Uterus (tissue), 2 donors: ENCODE measurements at regions not wholly inside any gene's neighbourhood (a gene's known extent, or its start where the extent isn't known, plus 50 kb on each side); places are given as distances from the start of the nearest gene placed in this dataset.

Experiments used
- POLR2A ChIP-seq, 2 donors: fragments of 450-650 bp; IDR thresholded peaks; one replicate each; pipeline ENCODE4 v1.6.1; 2016; ENCODE audit warnings: antibody characterized with exemption in 2 of 2, mild to moderate bottlenecking in 1 of 2, moderate library complexity in 1 of 2
- TF ChIP-seq, protein P1 (sequence below), 4 experiments: fragments of 200-600 bp in 2 of 4; fragments of 450-650 bp in 2 of 4; sonication (generic) in 2 of 4; IDR thresholded peaks; one replicate each; pipeline ENCODE4 v1.5.1; 2016 to 2019; ENCODE audit warnings: antibody characterized with exemption in 4 of 4, mild to moderate bottlenecking in 2 of 4, moderate library complexity in 1 of 4

DNA sequence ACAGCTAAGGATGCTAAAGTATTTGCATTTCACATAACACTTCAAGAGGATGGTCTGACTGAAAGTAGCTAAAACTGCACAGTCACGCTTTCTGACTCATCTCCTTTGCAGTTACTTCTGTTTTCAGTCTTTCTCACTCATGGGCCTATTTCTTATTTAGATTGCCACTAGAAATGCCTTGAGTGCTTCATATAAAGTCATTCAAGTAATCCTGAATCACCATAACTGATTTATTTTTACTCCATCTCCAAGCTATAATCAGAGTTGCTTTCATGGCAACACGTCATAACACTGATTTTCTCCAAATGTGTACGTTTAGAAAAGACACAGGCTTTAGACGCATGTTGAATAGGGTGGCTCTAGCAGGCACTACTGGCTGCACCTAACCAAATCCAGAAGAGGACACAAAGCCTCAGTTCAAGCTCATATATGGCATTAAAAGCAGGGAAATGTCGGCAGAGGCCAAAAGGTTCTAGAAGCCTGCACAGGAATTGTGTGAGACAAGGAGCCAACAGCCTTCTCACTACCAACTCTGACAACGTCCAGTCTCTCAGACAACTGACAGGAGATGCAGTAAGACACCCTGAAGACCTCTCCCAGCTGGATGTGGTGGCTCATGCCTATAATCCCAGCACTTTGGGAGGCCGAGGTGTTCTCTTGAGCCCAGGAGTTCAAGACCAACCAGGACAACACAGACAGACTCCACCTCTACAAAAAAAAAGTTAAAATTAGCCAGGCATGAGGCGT, 64.1 kb upstream of the BEND6 start:
- TF ChIP-seq, protein P1, sequence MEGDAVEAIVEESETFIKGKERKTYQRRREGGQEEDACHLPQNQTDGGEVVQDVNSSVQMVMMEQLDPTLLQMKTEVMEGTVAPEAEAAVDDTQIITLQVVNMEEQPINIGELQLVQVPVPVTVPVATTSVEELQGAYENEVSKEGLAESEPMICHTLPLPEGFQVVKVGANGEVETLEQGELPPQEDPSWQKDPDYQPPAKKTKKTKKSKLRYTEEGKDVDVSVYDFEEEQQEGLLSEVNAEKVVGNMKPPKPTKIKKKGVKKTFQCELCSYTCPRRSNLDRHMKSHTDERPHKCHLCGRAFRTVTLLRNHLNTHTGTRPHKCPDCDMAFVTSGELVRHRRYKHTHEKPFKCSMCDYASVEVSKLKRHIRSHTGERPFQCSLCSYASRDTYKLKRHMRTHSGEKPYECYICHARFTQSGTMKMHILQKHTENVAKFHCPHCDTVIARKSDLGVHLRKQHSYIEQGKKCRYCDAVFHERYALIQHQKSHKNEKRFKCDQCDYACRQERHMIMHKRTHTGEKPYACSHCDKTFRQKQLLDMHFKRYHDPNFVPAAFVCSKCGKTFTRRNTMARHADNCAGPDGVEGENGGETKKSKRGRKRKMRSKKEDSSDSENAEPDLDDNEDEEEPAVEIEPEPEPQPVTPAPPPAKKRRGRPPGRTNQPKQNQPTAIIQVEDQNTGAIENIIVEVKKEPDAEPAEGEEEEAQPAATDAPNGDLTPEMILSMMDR (IDR thresholded peaks at IDR 0.05), result no peak
- no peak for TF ChIP-seq POLR2A (IDR thresholded peaks at IDR 0.05)
